ENCODE measurements at regions not wholly inside any gene's neighbourhood (a gene's known extent, or its start where the extent isn't known, plus 50 kb on each side); places are given as distances from the start of the nearest gene placed in this dataset.

DNA sequence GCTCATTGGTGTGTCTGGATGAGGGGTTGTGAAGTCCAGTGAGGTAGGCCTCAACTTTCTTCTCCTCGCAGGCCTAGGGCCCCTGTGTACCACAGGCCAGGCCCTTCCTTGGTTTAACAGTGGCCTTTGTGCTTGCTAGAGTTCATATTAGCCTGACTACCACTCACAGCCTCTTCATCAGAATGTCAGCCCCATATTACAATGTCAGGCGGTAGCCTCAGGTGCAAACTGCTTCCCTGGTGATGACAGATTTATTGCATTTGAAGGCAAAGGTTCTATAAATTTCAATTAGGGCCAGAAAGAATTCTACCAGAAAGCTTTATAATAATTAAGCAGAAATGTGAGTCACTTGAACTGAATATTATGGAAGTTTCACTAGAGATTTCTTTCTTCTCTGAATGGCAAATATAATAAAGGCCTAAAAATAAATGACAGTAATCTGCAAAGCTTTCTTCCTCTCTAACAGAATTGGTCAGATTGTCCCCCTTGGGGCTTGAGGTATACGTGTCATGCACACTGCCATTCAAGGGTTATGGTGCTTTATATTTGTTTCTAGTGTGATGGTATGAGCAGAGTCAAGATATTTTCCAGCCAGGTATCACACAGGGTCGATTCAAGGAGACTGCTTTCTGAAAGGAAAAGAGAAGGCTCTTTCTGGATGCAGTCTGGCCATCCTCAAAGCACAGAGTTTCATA is 210.3 kb downstream of the CWF19L2 start:
- BruUV-seq (replicated peaks) = no TSS peak
- intact Hi-C loops (cut with micrococcal nuclease) = no loop called here
- H3K27ac Mint-ChIP-seq (ENCODE audit: low read depth, unreplicated experiment) = no peak overlapping the region
- POLR2A ChIA-PET = no interaction called here
- CTCF ChIA-PET = no interaction called here
- no peaks in the 10 kb centered on the region for H3K27me3 Mint-ChIP-seq (ENCODE audit: insufficient read depth, unreplicated experiment)
- no peak for DNase-seq (ENCODE audit: unreplicated experiment)
- H3K4me1 Mint-ChIP-seq (ENCODE audit: insufficient read depth, unreplicated experiment) = no peaks in the 10 kb centered on the region
- H3K36me3 Mint-ChIP-seq (ENCODE audit: insufficient read depth, unreplicated experiment) = no peaks in the 10 kb centered on the region
- TF ChIP-seq, protein P1, sequence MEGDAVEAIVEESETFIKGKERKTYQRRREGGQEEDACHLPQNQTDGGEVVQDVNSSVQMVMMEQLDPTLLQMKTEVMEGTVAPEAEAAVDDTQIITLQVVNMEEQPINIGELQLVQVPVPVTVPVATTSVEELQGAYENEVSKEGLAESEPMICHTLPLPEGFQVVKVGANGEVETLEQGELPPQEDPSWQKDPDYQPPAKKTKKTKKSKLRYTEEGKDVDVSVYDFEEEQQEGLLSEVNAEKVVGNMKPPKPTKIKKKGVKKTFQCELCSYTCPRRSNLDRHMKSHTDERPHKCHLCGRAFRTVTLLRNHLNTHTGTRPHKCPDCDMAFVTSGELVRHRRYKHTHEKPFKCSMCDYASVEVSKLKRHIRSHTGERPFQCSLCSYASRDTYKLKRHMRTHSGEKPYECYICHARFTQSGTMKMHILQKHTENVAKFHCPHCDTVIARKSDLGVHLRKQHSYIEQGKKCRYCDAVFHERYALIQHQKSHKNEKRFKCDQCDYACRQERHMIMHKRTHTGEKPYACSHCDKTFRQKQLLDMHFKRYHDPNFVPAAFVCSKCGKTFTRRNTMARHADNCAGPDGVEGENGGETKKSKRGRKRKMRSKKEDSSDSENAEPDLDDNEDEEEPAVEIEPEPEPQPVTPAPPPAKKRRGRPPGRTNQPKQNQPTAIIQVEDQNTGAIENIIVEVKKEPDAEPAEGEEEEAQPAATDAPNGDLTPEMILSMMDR (IDR thresholded peaks at IDR 0.05; ENCODE audit: unreplicated experiment) = no peak
- no peaks in the 10 kb centered on the region for H3K9me3 Mint-ChIP-seq (ENCODE audit: unreplicated experiment)
- no peak overlapping the region for H3K4me3 Mint-ChIP-seq (ENCODE audit: unreplicated experiment)

DNA sequence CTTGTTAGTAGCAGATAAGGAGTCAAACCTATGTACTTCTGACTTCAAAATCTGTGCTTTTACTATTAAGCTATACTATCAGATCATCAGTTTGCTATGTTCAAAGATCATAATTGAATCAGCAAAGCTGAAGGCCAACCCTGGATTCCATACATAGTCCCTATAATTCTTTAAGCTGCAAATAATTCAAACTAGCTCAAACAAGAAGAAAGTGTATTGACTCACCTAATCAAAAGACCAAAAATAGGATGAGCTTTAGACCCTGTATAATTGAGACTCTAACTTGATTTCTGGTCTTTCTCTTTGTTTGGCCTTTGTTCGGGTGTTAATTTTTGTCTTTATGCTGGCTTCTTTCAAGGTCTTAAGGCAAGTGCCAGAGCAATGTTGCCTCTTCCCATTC is 213.7 kb downstream of the CWF19L2 start:
- Mint-ChIP-seq H3K9me3 (ENCODE audit: unreplicated experiment) (no peaks in the 10 kb centered on the region), H3K36me3 (ENCODE audit: insufficient read depth, unreplicated experiment) (no peaks in the 10 kb centered on the region), H3K27ac (ENCODE audit: low read depth, unreplicated experiment) (no peak overlapping the region), H3K4me1 (ENCODE audit: insufficient read depth, unreplicated experiment) (no peaks in the 10 kb centered on the region), H3K27me3 (ENCODE audit: insufficient read depth, unreplicated experiment) (no peaks in the 10 kb centered on the region), H3K4me3 (ENCODE audit: unreplicated experiment) (no peak overlapping the region)
- CTCF ChIA-PET = interaction anchor here (0.6 kb wide), 1 partner anchor 11 kb away, joined by 4 read pairs; no protein-coding TSS in a partner anchor
- no TSS peak for BruUV-seq (replicated peaks)
- intact Hi-C loops (cut with micrococcal nuclease) = no loop called here
- POLR2A ChIA-PET = no interaction called here
- TF ChIP-seq, protein P1 (IDR thresholded peaks at IDR 0.05; ENCODE audit: unreplicated experiment) = no peak
- no peak for DNase-seq (ENCODE audit: unreplicated experiment)

DNA sequence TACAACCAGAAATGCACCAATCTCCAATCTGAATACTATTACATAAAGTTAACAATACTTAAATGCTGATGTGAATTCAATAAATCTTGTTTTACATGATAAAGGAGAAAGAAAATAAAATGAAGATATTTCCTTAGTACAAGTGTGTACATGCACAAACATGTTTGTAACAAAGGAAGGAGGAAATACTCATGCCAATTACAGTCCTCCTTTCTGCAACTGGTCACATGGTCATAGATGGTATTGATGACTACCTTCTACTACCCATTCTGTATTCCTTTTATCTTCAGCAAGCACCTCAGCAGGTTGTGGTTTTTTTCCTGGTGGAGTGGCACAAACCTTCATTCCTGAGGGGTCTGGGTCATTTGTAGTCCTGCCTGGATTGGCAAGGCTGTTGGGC is 214.2 kb upstream of the GUCY1A2 start:
- intact Hi-C loops (cut with micrococcal nuclease) = no loop called here
- ChIA-PET POLR2A (no interaction called here), CTCF (no interaction called here)
- H3K36me3 Mint-ChIP-seq (ENCODE audit: insufficient read depth, unreplicated experiment) = no peaks in the 10 kb centered on the region
- peaks cover 9% of the 10 kb centered on the region for H3K9me3 Mint-ChIP-seq (ENCODE audit: unreplicated experiment)
- no TSS peak for BruUV-seq (replicated peaks)
- H3K4me3 Mint-ChIP-seq (ENCODE audit: unreplicated experiment) = no peak overlapping the region
- H3K27ac Mint-ChIP-seq (ENCODE audit: low read depth, unreplicated experiment) = peak overlapping the region; percentile 22
- H3K4me1 Mint-ChIP-seq (ENCODE audit: insufficient read depth, unreplicated experiment) = no peaks in the 10 kb centered on the region
- H3K27me3 Mint-ChIP-seq (ENCODE audit: insufficient read depth, unreplicated experiment) = no peaks in the 10 kb centered on the region
- TF ChIP-seq, protein P1 (IDR thresholded peaks at IDR 0.05; ENCODE audit: unreplicated experiment) = no peak
- no peak for DNase-seq (ENCODE audit: unreplicated experiment)

DNA sequence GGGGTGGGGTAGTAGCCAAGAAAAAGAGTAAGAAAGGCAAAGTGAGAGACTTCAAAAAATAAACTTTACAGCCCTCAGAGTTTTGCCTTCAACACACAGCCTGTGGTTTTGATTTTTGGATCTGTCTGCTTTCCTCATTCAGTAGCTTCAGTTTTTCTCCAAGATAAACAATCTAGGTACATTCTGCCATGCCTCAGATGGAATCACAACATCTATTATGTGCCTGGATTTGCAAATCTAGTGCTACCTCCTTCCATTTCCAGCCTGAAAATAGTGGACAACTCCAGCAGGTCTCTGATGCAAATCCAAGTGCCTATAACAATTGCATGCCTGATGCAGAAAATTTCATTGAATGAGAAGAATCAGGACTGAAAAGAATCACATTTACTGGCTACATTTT is 206.6 kb upstream of the GUCY1A2 start:
- BruUV-seq (replicated peaks) = no TSS peak
- Mint-ChIP-seq H3K27me3 (ENCODE audit: insufficient read depth, unreplicated experiment) (no peaks in the 10 kb centered on the region), H3K4me3 (ENCODE audit: unreplicated experiment) (no peak overlapping the region), H3K27ac (ENCODE audit: low read depth, unreplicated experiment) (no peak overlapping the region), H3K9me3 (ENCODE audit: unreplicated experiment) (peaks cover 9% of the 10 kb centered on the region), H3K4me1 (ENCODE audit: insufficient read depth, unreplicated experiment) (no peaks in the 10 kb centered on the region), H3K36me3 (ENCODE audit: insufficient read depth, unreplicated experiment) (no peaks in the 10 kb centered on the region)
- ChIA-PET CTCF (no interaction called here), POLR2A (no interaction called here)
- intact Hi-C loops (cut with micrococcal nuclease) = no loop called here
- no peak for DNase-seq (ENCODE audit: unreplicated experiment)
- TF ChIP-seq, protein P1 (IDR thresholded peaks at IDR 0.05; ENCODE audit: unreplicated experiment) = no peak
